Mesenchymal stem cell (in vitro differentiated cells and primary cell): ENCODE measurements at regions not wholly inside any gene's neighbourhood (a gene's known extent, or its start where the extent isn't known, plus 50 kb on each side); places are given as distances from the start of the nearest gene placed in this dataset.
A peak's percentile ranks its signal among the peaks of the same experiment; 100 is the strongest.

Experiments used
- DNase-seq: peaks from one replicate; pipeline ENCODE4 v3.0.0-alpha.2; 2013
- H2AFZ ChIP-seq: one replicate; pipeline ENCODE4 v1.6.1; 2013; ENCODE audit warnings: low read depth, mild to moderate bottlenecking, control low read depth, inconsistent platforms, low read length, moderate library complexity
- H2AK5ac ChIP-seq: 2 replicates; pipeline ENCODE4 v1.6.1; 2013; ENCODE audit warnings: low read length, moderate library complexity, mild to moderate bottlenecking, inconsistent platforms; ENCODE audit not compliant: severe bottlenecking
- H2BK120ac ChIP-seq: one replicate; pipeline ENCODE4 v1.6.1; 2013; ENCODE audit warnings: low read depth, mild to moderate bottlenecking, inconsistent platforms, low read length, moderate library complexity
- H2BK12ac ChIP-seq, 2 experiments: one replicate each; pipeline ENCODE4 v1.6.1; 2013; ENCODE audit warnings: inconsistent platforms in 2 of 2, low read length in 2 of 2, mild to moderate bottlenecking in 2 of 2, moderate library complexity in 2 of 2, control low read depth in 1 of 2
- H2BK15ac ChIP-seq: one replicate; pipeline ENCODE4 v1.6.1; 2013; ENCODE audit warnings: mild to moderate bottlenecking, low read depth, inconsistent platforms; ENCODE audit not compliant: poor library complexity, severe bottlenecking
- H2BK5ac ChIP-seq: 2 replicates; pipeline ENCODE4 v1.6.1; 2013; ENCODE audit warnings: low read depth, mild to moderate bottlenecking, low read length, control low read depth, inconsistent platforms; ENCODE audit not compliant: poor library complexity, severe bottlenecking
- H3K14ac ChIP-seq, 2 experiments: one replicate each; pipeline ENCODE4 v1.6.1; 2013; ENCODE audit warnings: inconsistent platforms in 2 of 2, low read length in 2 of 2, control low read depth in 1 of 2, mild to moderate bottlenecking in 1 of 2, moderate library complexity in 1 of 2
- H3K18ac ChIP-seq, 2 experiments: one replicate each; pipeline ENCODE4 v1.6.1; 2013; ENCODE audit warnings: inconsistent platforms in 2 of 2, low read length in 2 of 2, control low read depth in 1 of 2, low read depth in 1 of 2, mild to moderate bottlenecking in 1 of 2
- H3K23ac ChIP-seq, 2 experiments: one replicate each; pipeline ENCODE4 v1.6.1; 2013; ENCODE audit warnings: inconsistent platforms in 2 of 2, low read length in 2 of 2, mild to moderate bottlenecking in 2 of 2, moderate library complexity in 2 of 2, control low read depth in 1 of 2
- H3K27ac ChIP-seq: 2 replicates; pipeline ENCODE4 v1.5.1; 2013; ENCODE audit warnings: mild to moderate bottlenecking, moderate library complexity, low read length, control low read depth, inconsistent platforms; ENCODE audit not compliant: poor library complexity, severe bottlenecking
- H3K27me3 ChIP-seq, 2 experiments: 2 replicates each; pipeline versions ENCODE4 v1.6.1 to v1.7.0; 2013; ENCODE audit warnings: low read length in 2 of 2, mild to moderate bottlenecking in 2 of 2, moderate library complexity in 2 of 2, control low read depth in 1 of 2, inconsistent platforms in 1 of 2; ENCODE audit not compliant: control insufficient read depth in 1 of 2, insufficient read depth in 1 of 2
- H3K36me3 ChIP-seq, 2 experiments: 2 replicates each; pipeline versions ENCODE4 v1.6.1 to v1.7.0; 2013; ENCODE audit warnings: low read length in 2 of 2, control low read depth in 1 of 2, inconsistent platforms in 1 of 2, low read depth in 1 of 2, mild to moderate bottlenecking in 1 of 2; ENCODE audit not compliant: insufficient read depth in 2 of 2, control insufficient read depth in 1 of 2
- H3K4ac ChIP-seq, 2 experiments: one replicate each; pipeline ENCODE4 v1.6.1; 2013; ENCODE audit warnings: inconsistent platforms in 2 of 2, low read length in 2 of 2, mild to moderate bottlenecking in 2 of 2, moderate library complexity in 2 of 2, control low read depth in 1 of 2, low read depth in 1 of 2
- H3K4me1 ChIP-seq: 2 replicates; pipeline ENCODE4 v1.6.1; 2013; ENCODE audit warnings: low read depth, low read length, control low read depth; ENCODE audit not compliant: control insufficient read depth, insufficient read depth
- H3K4me2 ChIP-seq: 2 replicates; pipeline ENCODE4 v1.6.1; 2013; ENCODE audit warnings: low read length, mild to moderate bottlenecking, inconsistent platforms; ENCODE audit not compliant: poor library complexity, severe bottlenecking
- H3K4me3 ChIP-seq, 2 experiments: 2 replicates each; pipeline versions ENCODE4 v1.5.1 to v1.7.0; 2013; ENCODE audit warnings: low read length in 2 of 2, mild to moderate bottlenecking in 2 of 2, control low read depth in 1 of 2, low read depth in 1 of 2; ENCODE audit not compliant: insufficient read depth in 1 of 2
- H3K79me1 ChIP-seq: replicated peaks from 2 replicates; pipeline ENCODE4 v1.6.1; 2013; ENCODE audit warnings: mild to moderate bottlenecking, control low read depth, low read length, inconsistent platforms; ENCODE audit not compliant: poor library complexity, severe bottlenecking
- H3K9ac ChIP-seq: 2 replicates; pipeline ENCODE4 v1.7.0; 2013; ENCODE audit warnings: mild to moderate bottlenecking, low read length, moderate library complexity
- H3K9me3 ChIP-seq: 2 replicates; pipeline ENCODE4 v1.7.0; 2013; ENCODE audit warnings: mild to moderate bottlenecking, low read length; ENCODE audit not compliant: control insufficient read depth
- H4K8ac ChIP-seq: one replicate; pipeline ENCODE4 v1.6.1; 2013; ENCODE audit warnings: inconsistent platforms, mild to moderate bottlenecking, low read length, moderate library complexity
- H4K91ac ChIP-seq: one replicate; pipeline ENCODE4 v1.6.1; 2013; ENCODE audit warnings: mild to moderate bottlenecking, low read length, inconsistent platforms
- WGBS: methylation state at CpG from one replicate; pipeline ENCODE4 v1.1.7; 2013; ENCODE audit warnings: mixed read lengths; 5-methylcytosine and 5-hydroxymethylcytosine counted together

GRCh38 chr10:109280837-109281236, 642.5 kb downstream of the XPNPEP1 start:
- no peaks in the 10 kb centered on the region for H3K9me3 ChIP-seq
- H3K23ac ChIP-seq = no peak overlapping the region
- no peak overlapping the region for H4K8ac ChIP-seq
- no peak overlapping the region for H2AFZ ChIP-seq
- no peak overlapping the region for H2BK15ac ChIP-seq
- H2BK120ac ChIP-seq = no peak overlapping the region
- H3K14ac ChIP-seq = no peak overlapping the region
- no peak overlapping the region for H3K4me2 ChIP-seq
- no peak for DNase-seq
- no peak overlapping the region for H3K4ac ChIP-seq
- no peak overlapping the region for H3K27ac ChIP-seq
- 92% methylated on average over 6 of the region's 8 CpGs for WGBS
- no peak overlapping the region for H2BK12ac ChIP-seq
- no peak overlapping the region for H2BK5ac ChIP-seq
- H3K4me1 ChIP-seq = peaks cover 3% of the 10 kb centered on the region
- H3K27me3 ChIP-seq = no peaks in the 10 kb centered on the region
- no peaks in the 10 kb centered on the region for H3K36me3 ChIP-seq
- no peak overlapping the region for H4K91ac ChIP-seq
- H3K4me3 ChIP-seq = no peak overlapping the region
- no peaks in the 10 kb centered on the region for H3K79me1 ChIP-seq
- no peak overlapping the region for H3K18ac ChIP-seq
- no peak overlapping the region for H3K9ac ChIP-seq
- H2AK5ac ChIP-seq = no peak overlapping the region

GRCh38 chr10:109277456-109277855, 645.9 kb downstream of the XPNPEP1 start:
- no peak overlapping the region for H2BK120ac ChIP-seq
- no peak for DNase-seq
- no peak overlapping the region for H3K14ac ChIP-seq
- no peak overlapping the region for H4K91ac ChIP-seq
- no peaks in the 10 kb centered on the region for H3K27me3 ChIP-seq
- no peaks in the 10 kb centered on the region for H3K4me1 ChIP-seq
- no peak overlapping the region for H3K9ac ChIP-seq
- H2BK15ac ChIP-seq = no peak overlapping the region
- H3K4me2 ChIP-seq = no peak overlapping the region
- peaks cover 3% of the 10 kb centered on the region for H3K9me3 ChIP-seq
- peak overlapping the region; percentile 8 to 33 for H3K18ac ChIP-seq
- no peak overlapping the region for H3K27ac ChIP-seq
- H2AK5ac ChIP-seq = no peak overlapping the region
- H2AFZ ChIP-seq = no peak overlapping the region
- no peaks in the 10 kb centered on the region for H3K79me1 ChIP-seq
- H3K23ac ChIP-seq = no peak overlapping the region
- H4K8ac ChIP-seq = no peak overlapping the region
- H3K4ac ChIP-seq = peak overlapping the region in 1 of 2 experiments; percentile 41
- H2BK5ac ChIP-seq = no peak overlapping the region
- WGBS = 83% methylated on average over 1 of the region's 1 CpG
- H3K4me3 ChIP-seq = no peak overlapping the region
- peak overlapping the region in 1 of 2 experiments; percentile 78 for H2BK12ac ChIP-seq
- H3K36me3 ChIP-seq = no peaks in the 10 kb centered on the region

GRCh38 chr10:109275960-109276359, 647.4 kb downstream of the XPNPEP1 start:
- Histone ChIP-seq H3K36me3 (no peaks in the 10 kb centered on the region), H3K23ac (no peak overlapping the region), H4K8ac (no peak overlapping the region), H3K4ac (no peak overlapping the region), H3K4me1 (no peaks in the 10 kb centered on the region), H3K4me2 (no peak overlapping the region), H3K27ac (no peak overlapping the region), H3K9me3 (peaks cover 3% of the 10 kb centered on the region), H3K18ac (no peak overlapping the region), H3K79me1 (no peaks in the 10 kb centered on the region), H2AK5ac (no peak overlapping the region), H2BK15ac (no peak overlapping the region), H4K91ac (no peak overlapping the region), H2BK5ac (no peak overlapping the region), H3K27me3 (no peaks in the 10 kb centered on the region), H2AFZ (no peak overlapping the region), H3K9ac (no peak overlapping the region), H3K4me3 (no peak overlapping the region), H2BK12ac (no peak overlapping the region), H2BK120ac (no peak overlapping the region), H3K14ac (no peak overlapping the region)
- 80% methylated on average over 1 of the region's 1 CpG for WGBS
- DNase-seq = peak; percentile 28

- H3K23ac ChIP-seq = no peak overlapping the region
- H3K36me3 ChIP-seq = no peaks in the 10 kb centered on the region
- H2AFZ ChIP-seq = no peak overlapping the region
- H2AK5ac ChIP-seq = no peak overlapping the region
- 95% methylated on average over 2 of the region's 2 CpGs for WGBS
- no peak overlapping the region for H2BK5ac ChIP-seq
- H3K14ac ChIP-seq = no peak overlapping the region
- H2BK15ac ChIP-seq = no peak overlapping the region
- H3K79me1 ChIP-seq = no peaks in the 10 kb centered on the region
- H4K91ac ChIP-seq = no peak overlapping the region
- H3K9ac ChIP-seq = no peak overlapping the region
- H3K4ac ChIP-seq = no peak overlapping the region
- H3K4me2 ChIP-seq = no peak overlapping the region
- no peak overlapping the region for H3K4me3 ChIP-seq
- no peak for DNase-seq
- no peak overlapping the region for H2BK120ac ChIP-seq
- H3K9me3 ChIP-seq = peaks cover 3% of the 10 kb centered on the region
- no peaks in the 10 kb centered on the region for H3K27me3 ChIP-seq
- H3K4me1 ChIP-seq = no peaks in the 10 kb centered on the region
- H3K18ac ChIP-seq = no peak overlapping the region
- no peak overlapping the region for H4K8ac ChIP-seq
- H2BK12ac ChIP-seq = no peak overlapping the region
- H3K27ac ChIP-seq = no peak overlapping the region
Observed at GRCh38 chr10:109274681-109275080, 648.6 kb downstream of the XPNPEP1 start.
